Thyroid gland (tissue), 4 donors: ENCODE measurements at regions not wholly inside any gene's neighbourhood (a gene's known extent, or its start where the extent isn't known, plus 50 kb on each side); places are given as distances from the start of the nearest gene placed in this dataset.

ENCODE experiments used
- POLR2A ChIP-seq, 2 donors: fragments of 450-650 bp; IDR thresholded peaks; one replicate each; pipeline ENCODE4 v1.6.1; 2017; ENCODE audit warnings: antibody characterized with exemption in 2 of 2, mild to moderate bottlenecking in 2 of 2, moderate library complexity in 1 of 2
- TF ChIP-seq, protein P1 (sequence below), 6 experiments: fragments of 200-600 bp in 3 of 6; fragments of 450-650 bp in 3 of 6; sonication (generic) in 3 of 6; IDR thresholded peaks; one replicate each; pipeline ENCODE4 v1.5.1; 2016 to 2019; ENCODE audit warnings: antibody characterized with exemption in 6 of 6, mild to moderate bottlenecking in 2 of 6, inconsistent platforms in 1 of 6, moderate library complexity in 1 of 6

DNA sequence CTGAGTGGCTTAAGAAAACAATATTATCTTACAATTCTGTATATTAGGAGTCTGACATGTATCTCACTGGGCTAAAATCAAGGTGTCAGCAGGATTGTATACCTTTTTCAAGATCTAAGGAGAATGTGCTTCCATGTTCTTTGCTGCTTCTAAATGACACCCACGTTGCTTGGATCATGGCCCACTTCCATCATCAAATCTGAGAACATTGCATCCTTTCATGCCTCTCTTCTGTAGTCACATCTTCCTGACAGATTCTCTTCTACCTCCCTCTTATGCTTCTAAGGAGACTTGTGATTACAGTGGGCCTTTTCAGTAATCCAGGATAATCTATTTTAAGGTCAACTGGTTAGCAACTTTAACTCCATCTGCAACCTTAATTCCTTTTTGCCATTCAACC, 499.4 kb downstream of the FAM181B start:
- TF ChIP-seq, protein P1, sequence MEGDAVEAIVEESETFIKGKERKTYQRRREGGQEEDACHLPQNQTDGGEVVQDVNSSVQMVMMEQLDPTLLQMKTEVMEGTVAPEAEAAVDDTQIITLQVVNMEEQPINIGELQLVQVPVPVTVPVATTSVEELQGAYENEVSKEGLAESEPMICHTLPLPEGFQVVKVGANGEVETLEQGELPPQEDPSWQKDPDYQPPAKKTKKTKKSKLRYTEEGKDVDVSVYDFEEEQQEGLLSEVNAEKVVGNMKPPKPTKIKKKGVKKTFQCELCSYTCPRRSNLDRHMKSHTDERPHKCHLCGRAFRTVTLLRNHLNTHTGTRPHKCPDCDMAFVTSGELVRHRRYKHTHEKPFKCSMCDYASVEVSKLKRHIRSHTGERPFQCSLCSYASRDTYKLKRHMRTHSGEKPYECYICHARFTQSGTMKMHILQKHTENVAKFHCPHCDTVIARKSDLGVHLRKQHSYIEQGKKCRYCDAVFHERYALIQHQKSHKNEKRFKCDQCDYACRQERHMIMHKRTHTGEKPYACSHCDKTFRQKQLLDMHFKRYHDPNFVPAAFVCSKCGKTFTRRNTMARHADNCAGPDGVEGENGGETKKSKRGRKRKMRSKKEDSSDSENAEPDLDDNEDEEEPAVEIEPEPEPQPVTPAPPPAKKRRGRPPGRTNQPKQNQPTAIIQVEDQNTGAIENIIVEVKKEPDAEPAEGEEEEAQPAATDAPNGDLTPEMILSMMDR (IDR thresholded peaks at IDR 0.05), result no peak
- no peak for TF ChIP-seq POLR2A (IDR thresholded peaks at IDR 0.05)
